H9 (cell line): ENCODE measurements at regions not wholly inside any gene's neighbourhood (a gene's known extent, or its start where the extent isn't known, plus 50 kb on each side); places are given as distances from the start of the nearest gene placed in this dataset.

Experiments
- DNase-seq: peaks from one replicate; pipeline ENCODE4 v3.0.0-alpha.2; 2017
- H2AFZ ChIP-seq: one replicate; pipeline ENCODE4 v1.6.1; 2013; ENCODE audit warnings: mild to moderate bottlenecking, low read length, control low read depth, moderate library complexity
- H2AK5ac ChIP-seq: 2 replicates; pipeline ENCODE4 v1.6.1; 2013; ENCODE audit warnings: low read length, control low read depth, mixed read lengths; ENCODE audit not compliant: insufficient read length
- H2BK120ac ChIP-seq: one replicate; pipeline ENCODE4 v1.6.1; 2013; ENCODE audit warnings: low read depth, mild to moderate bottlenecking, low read length, control low read depth, inconsistent platforms; ENCODE audit not compliant: poor library complexity, severe bottlenecking
- H2BK12ac ChIP-seq: 2 replicates; pipeline ENCODE4 v1.6.1; 2013; ENCODE audit warnings: low read length, control low read depth, mixed read lengths, low read depth; ENCODE audit not compliant: insufficient read length
- H2BK15ac ChIP-seq: 2 replicates; pipeline ENCODE4 v1.6.1; 2013; ENCODE audit warnings: low read depth, low read length, control low read depth
- H2BK20ac ChIP-seq: one replicate; pipeline ENCODE4 v1.6.1; 2013; ENCODE audit warnings: low read depth, mild to moderate bottlenecking, low read length, control low read depth, inconsistent platforms; ENCODE audit not compliant: poor library complexity, severe bottlenecking
- H2BK5ac ChIP-seq: 2 replicates; pipeline ENCODE4 v1.6.1; 2013; ENCODE audit warnings: low read length, control low read depth, mixed read lengths; ENCODE audit not compliant: insufficient read length
- H3K14ac ChIP-seq: 2 replicates; pipeline ENCODE4 v1.6.1; 2013; ENCODE audit warnings: low read length, control low read depth; ENCODE audit not compliant: insufficient read depth
- H3K18ac ChIP-seq: 2 replicates; pipeline ENCODE4 v1.6.1; 2013; ENCODE audit warnings: low read depth, mild to moderate bottlenecking, mixed read lengths, low read length, control low read depth; ENCODE audit not compliant: insufficient read length
- H3K23ac ChIP-seq: 2 replicates; pipeline ENCODE4 v1.6.1; 2013; ENCODE audit warnings: low read length, control low read depth, mixed read lengths, low read depth; ENCODE audit not compliant: insufficient read length
- H3K23me2 ChIP-seq: 2 replicates; pipeline ENCODE4 v1.6.1; 2013; ENCODE audit warnings: low read depth, mild to moderate bottlenecking, mixed read lengths, low read length, control low read depth; ENCODE audit not compliant: insufficient read length, poor library complexity, severe bottlenecking
- H3K27ac ChIP-seq: 2 replicates; pipeline ENCODE4 v1.5.1; 2013; ENCODE audit warnings: low read length, control low read depth, mixed read lengths, low read depth; ENCODE audit not compliant: insufficient read length
- H3K27me3 ChIP-seq: 2 replicates; pipeline ENCODE4 v1.6.1; 2013; ENCODE audit warnings: low read length, control low read depth, inconsistent platforms; ENCODE audit not compliant: insufficient read depth
- H3K4ac ChIP-seq: 2 replicates; pipeline ENCODE4 v1.6.1; 2013; ENCODE audit warnings: low read depth, mild to moderate bottlenecking, control low read depth, inconsistent platforms, low read length, moderate library complexity
- H3K4me1 ChIP-seq: 2 replicates; pipeline ENCODE4 v1.6.1; 2013; ENCODE audit warnings: low read length, control low read depth, inconsistent platforms; ENCODE audit not compliant: insufficient read depth
- H3K4me2 ChIP-seq: 2 replicates; pipeline ENCODE4 v1.6.1; 2013; ENCODE audit warnings: low read length, control low read depth, mixed read lengths; ENCODE audit not compliant: insufficient read length, insufficient read depth
- H3K56ac ChIP-seq: 2 replicates; pipeline ENCODE4 v1.6.1; 2013; ENCODE audit warnings: low read depth, mild to moderate bottlenecking, mixed read lengths, low read length, control low read depth; ENCODE audit not compliant: insufficient read length
- H3K79me1 ChIP-seq: 2 replicates; pipeline ENCODE4 v1.6.1; 2013; ENCODE audit warnings: low read depth, mild to moderate bottlenecking, moderate library complexity, low read length, control low read depth, inconsistent platforms; ENCODE audit not compliant: insufficient read depth, poor library complexity, severe bottlenecking
- H3K79me2 ChIP-seq: 2 replicates; pipeline ENCODE4 v1.6.1; 2013; ENCODE audit warnings: low read length, control low read depth, inconsistent platforms; ENCODE audit not compliant: insufficient read depth
- H3K9ac ChIP-seq: 2 replicates; pipeline ENCODE4 v1.6.1; 2013; ENCODE audit warnings: low read length, control low read depth, mixed read lengths; ENCODE audit not compliant: insufficient read length; ENCODE audit errors: extremely low read depth
- H3K9me3 ChIP-seq: one replicate; pipeline ENCODE4 v1.6.1; 2013; ENCODE audit warnings: low read depth, low read length, inconsistent platforms; ENCODE audit not compliant: control insufficient read depth
- H3T11ph ChIP-seq: one replicate; pipeline ENCODE4 v1.6.1; 2013; ENCODE audit warnings: mild to moderate bottlenecking, low read length, control low read depth, inconsistent platforms
- H4K20me1 ChIP-seq: one replicate; pipeline ENCODE4 v1.6.1; 2013; ENCODE audit not compliant: control insufficient read depth, insufficient read length, insufficient read depth
- H4K5ac ChIP-seq: 2 replicates; pipeline ENCODE4 v1.6.1; 2013; ENCODE audit warnings: low read depth, mild to moderate bottlenecking, mixed read lengths, low read length, control low read depth; ENCODE audit not compliant: insufficient read length
- H4K8ac ChIP-seq: replicated peaks from 2 replicates; pipeline ENCODE4 v1.6.1; 2013; ENCODE audit warnings: low read length, control low read depth, mixed read lengths, low read depth; ENCODE audit not compliant: insufficient read length
- H4K91ac ChIP-seq: 2 replicates; pipeline ENCODE4 v1.6.1; 2013; ENCODE audit warnings: low read depth, mild to moderate bottlenecking, moderate library complexity, mixed read lengths, low read length, control low read depth; ENCODE audit not compliant: insufficient read length
- H3K27ac Mint-ChIP-seq, 3 experiments: 2 replicates in 2 of 3; 3 replicates in 1 of 3; pipeline ENCODE4 v1.8.0; 2020 to 2021; ENCODE audit warnings: mixed read lengths in 3 of 3, mild to moderate bottlenecking in 1 of 3, moderate library complexity in 1 of 3
- H3K27me3 Mint-ChIP-seq: 2 replicates; pipeline ENCODE4 v1.8.0; 2021; ENCODE audit warnings: low read depth, mild to moderate bottlenecking, moderate library complexity, mixed read lengths
- H3K36me3 Mint-ChIP-seq, 3 experiments: 2 replicates in 2 of 3; 3 replicates in 1 of 3; pipeline ENCODE4 v1.8.0; 2020 to 2021; ENCODE audit warnings: low read depth in 3 of 3, mixed read lengths in 3 of 3; ENCODE audit not compliant: insufficient read depth in 1 of 3
- H3K4me1 Mint-ChIP-seq, 2 experiments: 2 replicates each; pipeline ENCODE4 v1.8.0; 2020; ENCODE audit warnings: mixed read lengths in 2 of 2
- H3K4me3 Mint-ChIP-seq, 2 experiments: 2 replicates in 1 of 2; 3 replicates in 1 of 2; pipeline ENCODE4 v1.8.0; 2020 to 2021; ENCODE audit warnings: mild to moderate bottlenecking in 2 of 2, mixed read lengths in 2 of 2, moderate library complexity in 1 of 2
- H3K9me3 Mint-ChIP-seq, 2 experiments: 2 replicates in 1 of 2; 3 replicates in 1 of 2; pipeline ENCODE4 v1.8.0; 2020; ENCODE audit warnings: mild to moderate bottlenecking in 2 of 2, mixed read lengths in 2 of 2, moderate library complexity in 1 of 2
- WGBS: extraction: QIAGEN DNeasy Blood & Tissue Kit; methylation state at CpG from one replicate; pipeline ENCODE4 v1.1.7; 2013; ENCODE audit warnings: missing lambda C conversion rate, low lambda C conversion rate, mixed read lengths; ENCODE audit not compliant: insufficient read length; ENCODE audit errors: extremely low coverage; 5-methylcytosine and 5-hydroxymethylcytosine counted together
- TF ChIP-seq, protein P1 (sequence below): fragments of 200-600 bp; sonication (generic); conservative IDR thresholded peaks from 3 replicates; pipeline ENCODE4 v1.8.0; 2021; ENCODE audit warnings: antibody characterized with exemption, mild to moderate bottlenecking

DNA sequence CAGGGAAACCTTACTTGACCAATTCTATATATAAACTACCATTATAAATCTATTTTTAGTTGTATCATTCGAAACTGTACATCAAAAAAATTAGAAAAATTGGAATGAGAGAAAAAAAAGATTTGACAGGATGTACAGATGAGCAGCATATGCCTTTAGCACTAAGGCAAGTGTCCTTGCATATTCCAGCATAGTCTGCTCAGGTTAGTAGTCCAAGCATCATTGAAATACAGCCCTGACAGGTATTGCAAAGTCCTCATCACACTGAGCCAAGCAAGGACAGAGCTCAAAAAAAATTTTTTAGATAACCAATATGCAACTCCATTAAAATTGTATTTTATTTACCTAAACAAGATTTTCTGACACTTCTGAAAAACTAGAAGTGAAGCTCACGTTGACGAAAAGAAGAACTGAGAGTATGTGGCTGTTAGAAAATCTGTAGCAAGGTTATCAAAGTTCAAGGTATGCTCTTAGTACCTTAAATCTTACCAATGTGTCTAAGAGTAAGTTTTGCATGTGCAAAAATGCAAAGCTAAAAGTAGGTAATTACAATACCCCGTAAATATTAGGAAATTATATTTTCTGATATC, 465.6 kb upstream of the ADGRL4 start:
- no peak overlapping the region for H2BK120ac ChIP-seq
- H3K27me3 Mint-ChIP-seq, result no peaks in the 10 kb centered on the region
- no peak overlapping the region for H2AK5ac ChIP-seq
- no peak overlapping the region for H2BK5ac ChIP-seq
- no peaks in the 10 kb centered on the region for H3K9me3 ChIP-seq
- no peaks in the 10 kb centered on the region for H3K27me3 ChIP-seq
- no peak overlapping the region for H3K23ac ChIP-seq
- WGBS, result no CpG with 5 or more reads among the region's 4 CpGs
- no peak overlapping the region for H4K91ac ChIP-seq
- no peak overlapping the region for H3K56ac ChIP-seq
- H3K9me3 Mint-ChIP-seq, result no peaks in the 10 kb centered on the region; a peak in 1 of 5 replicates
- peaks cover 2 to 8% of the 10 kb centered on the region in 2 experiments; a peak in 2 of 4 replicates for H3K4me1 Mint-ChIP-seq
- H3K4ac ChIP-seq, result no peak overlapping the region
- DNase-seq, result no peak
- no peak overlapping the region for H2AFZ ChIP-seq
- H4K8ac ChIP-seq, result no peak overlapping the region
- no peak overlapping the region for H3K4me2 ChIP-seq
- H3K9ac ChIP-seq, result no peak overlapping the region
- H4K5ac ChIP-seq, result no peak overlapping the region
- TF ChIP-seq, protein P1, sequence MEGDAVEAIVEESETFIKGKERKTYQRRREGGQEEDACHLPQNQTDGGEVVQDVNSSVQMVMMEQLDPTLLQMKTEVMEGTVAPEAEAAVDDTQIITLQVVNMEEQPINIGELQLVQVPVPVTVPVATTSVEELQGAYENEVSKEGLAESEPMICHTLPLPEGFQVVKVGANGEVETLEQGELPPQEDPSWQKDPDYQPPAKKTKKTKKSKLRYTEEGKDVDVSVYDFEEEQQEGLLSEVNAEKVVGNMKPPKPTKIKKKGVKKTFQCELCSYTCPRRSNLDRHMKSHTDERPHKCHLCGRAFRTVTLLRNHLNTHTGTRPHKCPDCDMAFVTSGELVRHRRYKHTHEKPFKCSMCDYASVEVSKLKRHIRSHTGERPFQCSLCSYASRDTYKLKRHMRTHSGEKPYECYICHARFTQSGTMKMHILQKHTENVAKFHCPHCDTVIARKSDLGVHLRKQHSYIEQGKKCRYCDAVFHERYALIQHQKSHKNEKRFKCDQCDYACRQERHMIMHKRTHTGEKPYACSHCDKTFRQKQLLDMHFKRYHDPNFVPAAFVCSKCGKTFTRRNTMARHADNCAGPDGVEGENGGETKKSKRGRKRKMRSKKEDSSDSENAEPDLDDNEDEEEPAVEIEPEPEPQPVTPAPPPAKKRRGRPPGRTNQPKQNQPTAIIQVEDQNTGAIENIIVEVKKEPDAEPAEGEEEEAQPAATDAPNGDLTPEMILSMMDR, result no peak
- no peaks in the 10 kb centered on the region for H4K20me1 ChIP-seq
- H3K14ac ChIP-seq, result no peak overlapping the region
- H3K79me1 ChIP-seq, result no peaks in the 10 kb centered on the region
- no peaks in the 10 kb centered on the region for H3K79me2 ChIP-seq
- no peaks in the 10 kb centered on the region for H3K4me1 ChIP-seq
- H2BK15ac ChIP-seq, result no peak overlapping the region
- no peaks in the 10 kb centered on the region for H3K23me2 ChIP-seq
- H3K4me3 Mint-ChIP-seq, result no peak overlapping the region
- H2BK12ac ChIP-seq, result no peak overlapping the region
- no peak overlapping the region for H2BK20ac ChIP-seq
- no peak overlapping the region for H3T11ph ChIP-seq
- peaks cover 0 to 3% (median 0%) of the 10 kb centered on the region in 3 experiments; a peak in 1 of 7 replicates for H3K36me3 Mint-ChIP-seq
- no peak overlapping the region for H3K18ac ChIP-seq
- H3K27ac Mint-ChIP-seq, result no peak overlapping the region
- no peak overlapping the region for H3K27ac ChIP-seq
